GM23338 (cell line): ENCODE measurements at regions not wholly inside any gene's neighbourhood (a gene's known extent, or its start where the extent isn't known, plus 50 kb on each side); places are given as distances from the start of the nearest gene placed in this dataset.

ENCODE experiments used
- ATAC-seq: fragments of 200-7000 bp; cut with Tn5 transposase; 3 replicates; pipeline ENCODE4 v1.9.1; 2020
- DNase-seq: peaks from one replicate; pipeline ENCODE4 v3.0.0-alpha.2; 2015; ENCODE audit warnings: low spot score
- H2AFZ ChIP-seq: fragments of 200-600 bp; sonication (generic); 2 replicates; pipeline ENCODE4 v1.8.0; 2016; ENCODE audit warnings: antibody characterized with exemption, mild to moderate bottlenecking, moderate library complexity
- H3F3A ChIP-seq: fragments of 200-600 bp; sonication (generic); replicated peaks from 2 replicates; pipeline ENCODE4 v1.8.0; 2017; ENCODE audit warnings: antibody characterized with exemption, mixed run types, low read depth
- H3K27ac ChIP-seq: fragments of 200-600 bp; sonication (generic); 2 replicates; pipeline ENCODE4 v1.6.1; 2016; ENCODE audit warnings: low read depth
- H3K27me3 ChIP-seq: fragments of 200-600 bp; sonication (generic); 2 replicates; pipeline ENCODE4 v1.8.0; 2016; ENCODE audit warnings: mild to moderate bottlenecking, mixed run types, moderate library complexity; ENCODE audit not compliant: insufficient read depth
- H3K36me3 ChIP-seq: fragments of 200-600 bp; sonication (generic); 2 replicates; pipeline ENCODE4 v1.8.0; 2016; ENCODE audit warnings: mild to moderate bottlenecking; ENCODE audit not compliant: insufficient read depth
- H3K4me1 ChIP-seq: fragments of 200-600 bp; sonication (generic); 2 replicates; pipeline ENCODE4 v1.8.0; 2016; ENCODE audit warnings: mild to moderate bottlenecking, moderate library complexity; ENCODE audit not compliant: insufficient read depth
- H3K4me2 ChIP-seq: fragments of 200-600 bp; sonication (generic); 2 replicates; pipeline ENCODE4 v1.7.1; 2017; ENCODE audit warnings: mixed run types
- H3K4me3 ChIP-seq: fragments of 200-600 bp; sonication (generic); 2 replicates; pipeline ENCODE4 v1.6.1; 2016; ENCODE audit warnings: mixed run types
- H3K79me2 ChIP-seq: fragments of 200-600 bp; sonication (generic); replicated peaks from 2 replicates; pipeline ENCODE4 v1.8.0; 2017; ENCODE audit warnings: mild to moderate bottlenecking; ENCODE audit not compliant: insufficient read depth
- H3K9me2 ChIP-seq: fragments of 200-600 bp; sonication (generic); 2 replicates; pipeline ENCODE4 v1.8.0; 2017; ENCODE audit not compliant: insufficient read depth
- H4K20me1 ChIP-seq: fragments of 200-600 bp; sonication (generic); replicated peaks from 2 replicates; pipeline ENCODE4 v1.8.0; 2017; ENCODE audit warnings: mild to moderate bottlenecking; ENCODE audit not compliant: insufficient read depth
- H3K27ac Mint-ChIP-seq: 2 replicates; pipeline ENCODE4 v1.8.0; 2020; ENCODE audit warnings: inconsistent platforms, mild to moderate bottlenecking, moderate library complexity, mixed read lengths
- H3K27me3 Mint-ChIP-seq: 3 replicates; pipeline ENCODE4 v1.8.0; 2022; ENCODE audit warnings: low read depth, mild to moderate bottlenecking, moderate library complexity, mixed read lengths, inconsistent platforms; ENCODE audit not compliant: insufficient read depth, poor library complexity
- H3K36me3 Mint-ChIP-seq: 3 replicates; pipeline ENCODE4 v1.8.0; 2021; ENCODE audit warnings: low read depth, mild to moderate bottlenecking, inconsistent platforms, moderate library complexity, mixed read lengths
- H3K4me1 Mint-ChIP-seq: 3 replicates; pipeline ENCODE4 v1.8.0; 2020; ENCODE audit warnings: mild to moderate bottlenecking, inconsistent platforms, mixed read lengths
- H3K4me3 Mint-ChIP-seq: 3 replicates; pipeline ENCODE4 v1.8.0; 2021; ENCODE audit warnings: moderate library complexity, mild to moderate bottlenecking, inconsistent platforms, mixed read lengths
- H3K9me3 Mint-ChIP-seq: 3 replicates; pipeline ENCODE4 v1.8.0; 2020; ENCODE audit warnings: moderate library complexity, mild to moderate bottlenecking, inconsistent platforms, mixed read lengths
- CREB1 ChIP-seq: fragments of 250-450 bp; sonication (Bioruptor Pico); IDR thresholded peaks from 2 replicates; pipeline ENCODE4 v1.5.0; 2020; ENCODE audit warnings: low read depth, mild to moderate bottlenecking, moderate library complexity
- CTCF ChIP-seq, 2 experiments: fragments of 200-600 bp in 1 of 2; sonication (generic) in 1 of 2; conservative IDR thresholded peaks; 2 replicates each; pipeline versions ENCODE4 v1.5.1 to v1.6.1; 2016 to 2017; ENCODE audit warnings: antibody characterized with exemption in 2 of 2, low read depth in 2 of 2, mild to moderate bottlenecking in 2 of 2, moderate library complexity in 1 of 2
- ETS1 ChIP-seq: IDR thresholded peaks from 2 replicates; pipeline ENCODE4 v1.6.1; 2016; ENCODE audit warnings: antibody characterized with exemption
- EZH2 ChIP-seq: fragments of 200-600 bp; sonication (generic); IDR thresholded peaks from one replicate; pipeline ENCODE4 v1.8.0; 2017; ENCODE audit warnings: antibody characterized with exemption, mild to moderate bottlenecking, low read depth; ENCODE audit not compliant: unreplicated experiment
- EZH2phosphoT487 ChIP-seq: fragments of 200-600 bp; sonication (generic); IDR thresholded peaks from one replicate; pipeline ENCODE4 v1.8.1; 2018; ENCODE audit warnings: antibody characterized with exemption; ENCODE audit not compliant: unreplicated experiment
- JUNB ChIP-seq: IDR thresholded peaks from one replicate; pipeline ENCODE4 v1.6.1; 2016; ENCODE audit warnings: antibody characterized with exemption; ENCODE audit not compliant: unreplicated experiment
- NANOG ChIP-seq: IDR thresholded peaks from 2 replicates; pipeline ENCODE4 v1.6.1; 2016; ENCODE audit warnings: antibody characterized with exemption, borderline replicate concordance
- POLR2AphosphoS5 ChIP-seq: IDR thresholded peaks from 2 replicates; pipeline ENCODE4 v1.6.1; 2016; ENCODE audit warnings: antibody characterized with exemption, low read depth
- REST ChIP-seq: IDR thresholded peaks from one replicate; pipeline ENCODE4 v1.6.1; 2018; ENCODE audit warnings: antibody characterized with exemption; ENCODE audit not compliant: unreplicated experiment
- STAT1 ChIP-seq: IDR thresholded peaks from one replicate; pipeline ENCODE4 v1.6.1; 2016; ENCODE audit warnings: antibody characterized with exemption; ENCODE audit not compliant: unreplicated experiment
- ZNF114 ChIP-seq: fragments of 250-450 bp; sonication (Bioruptor Pico); IDR thresholded peaks from 2 replicates; pipeline ENCODE4 v1.5.0; 2020; ENCODE audit warnings: mild to moderate bottlenecking, moderate library complexity
- ZNF331 ChIP-seq: fragments of 250-450 bp; sonication (Bioruptor Pico); IDR thresholded peaks from 2 replicates; pipeline ENCODE4 v1.5.0; 2020; ENCODE audit warnings: low read depth, mild to moderate bottlenecking, moderate library complexity
- ZNF462 ChIP-seq: fragments of 250-450 bp; sonication (Bioruptor Pico); IDR thresholded peaks from 2 replicates; pipeline ENCODE4 v1.5.0; 2020; ENCODE audit warnings: mild to moderate bottlenecking, moderate library complexity

- no peak for ATAC-seq
- no peak overlapping the region for H3K4me3 Mint-ChIP-seq
These were observed 63.6 kb upstream of the SOX1 start for GRCh38 chr13:112003396-112003795.

More at GRCh38 chr13:112003396-112003795, 63.6 kb upstream of the SOX1 start:
- H3K4me1 ChIP-seq = no peaks in the 10 kb centered on the region
- no peak overlapping the region for H3K27ac ChIP-seq
- Mint-ChIP-seq H3K4me1 (no peaks in the 10 kb centered on the region), H3K9me3 (peaks cover 19% of the 10 kb centered on the region), H3K27ac (no peak overlapping the region), H3K36me3 (no peaks in the 10 kb centered on the region; the same call in 2 of the 3 replicates), H3K27me3 (peaks cover 39% of the 10 kb centered on the region)
- no peaks in the 10 kb centered on the region for H3K9me2 ChIP-seq
- no peak overlapping the region for H3K4me2 ChIP-seq
- TF ChIP-seq EZH2 (no peak), ETS1 (no peak), POLR2AphosphoS5 (no peak), ZNF462 (CRISPR knock-in tag) (no peak), JUNB (no peak), CREB1 (no peak), REST (no peak), ZNF331 (CRISPR knock-in tag) (no peak), STAT1 (no peak), EZH2phosphoT487 (no peak), CTCF (conservative IDR thresholded peaks at IDR 0.05; ENCODE audit: low read depth in 2 of 2) (no peak), NANOG (no peak), ZNF114 (CRISPR knock-in tag) (no peak)
- peaks cover 41% of the 10 kb centered on the region for H3K27me3 ChIP-seq
- no peak for DNase-seq
- H3K79me2 ChIP-seq = no peaks in the 10 kb centered on the region
- H3K36me3 ChIP-seq = no peaks in the 10 kb centered on the region
- H3K4me3 ChIP-seq = no peak overlapping the region
- H4K20me1 ChIP-seq = no peaks in the 10 kb centered on the region
- no peaks in the 10 kb centered on the region for H3F3A ChIP-seq
- H2AFZ ChIP-seq = no peak overlapping the region
